ENCODE measurements at regions not wholly inside any gene's neighbourhood (a gene's known extent, or its start where the extent isn't known, plus 50 kb on each side); places are given as distances from the start of the nearest gene placed in this dataset.

- intact Hi-C loops (cut with micrococcal nuclease; ENCODE audit: unreplicated experiment) (no loop called here), in situ Hi-C loops (cut with MboI) (no loop called here)
- POLR2A ChIA-PET: no interaction called here
- RAD21 ChIA-PET (ENCODE audit: unreplicated experiment): no interaction called here
- CTCF ChIA-PET: interaction anchor here (0.6 kb wide), 2 partner anchors 669 to 696 kb away, joined by 3 to 4 read pairs; no protein-coding TSS in a partner anchor
- 47% methylated on average over 4 of the region's 4 CpGs for WGBS (ENCODE audit: insufficient coverage, insufficient replicate concordance, low lambda C conversion rate, missing lambda C conversion rate)
- Histone ChIP-seq H3K4me1 (ENCODE audit: control insufficient read depth, insufficient read depth, low read length) (no peaks in the 10 kb centered on the region), H3K9me3 (replicated peaks; ENCODE audit: control insufficient read depth, insufficient read depth, low read length) (no peaks in the 10 kb centered on the region), H3K36me3 (ENCODE audit: control insufficient read depth in 2 of 2, insufficient read depth in 2 of 2, low read length in 1 of 2) (no peaks in the 10 kb centered on the region), H3K79me2 (ENCODE audit: control insufficient read depth, insufficient read depth, low read length) (no peaks in the 10 kb centered on the region), H3K4me3 (no peak overlapping the region), H4K20me1 (ENCODE audit: control insufficient read depth, insufficient read depth) (no peaks in the 10 kb centered on the region), H3K4me2 (ENCODE audit: control insufficient read depth, insufficient read depth) (no peak overlapping the region), H3K9ac (ENCODE audit: control insufficient read depth, insufficient read depth, low read length) (no peak overlapping the region), H2AFZ (ENCODE audit: control insufficient read depth, low read depth, low read length) (no peak overlapping the region), H3K27me3 (replicated peaks in 1 of 2; ENCODE audit: control insufficient read depth in 2 of 2, insufficient read depth in 2 of 2, low read length in 1 of 2) (no peaks in the 10 kb centered on the region), H3K27ac (ENCODE audit: control insufficient read depth, insufficient read depth) (no peak overlapping the region)
- SMC1A ChIA-PET (ENCODE audit: uncharacterized antibody, unreplicated experiment): no interaction called here
- TF ChIP-seq STAT1 (conservative IDR thresholded peaks at IDR 0.05) (no peak), IKZF2 (IDR thresholded peaks at IDR 0.05) (no peak), ZBTB40 (IDR thresholded peaks at IDR 0.05; ENCODE audit: borderline replicate concordance) (no peak), ZBTB11 (CRISPR knock-in tag; IDR thresholded peaks at IDR 0.05) (no peak), LARP7 (IDR thresholded peaks at IDR 0.05) (no peak), SIN3A (IDR thresholded peaks at IDR 0.05; ENCODE audit: low read depth, low read length) (no peak), ZZZ3 (IDR thresholded peaks at IDR 0.05; ENCODE audit: control insufficient read depth, insufficient read length, low read depth) (no peak), BMI1 (IDR thresholded peaks at IDR 0.05; ENCODE audit: borderline replicate concordance) (no peak), PML (IDR thresholded peaks at IDR 0.05; ENCODE audit: low read length) (no peak), NFIC (IDR thresholded peaks at IDR 0.05; ENCODE audit: low read depth, low read length) (no peak), IRF3 (IDR thresholded peaks at IDR 0.05) (no peak)
- BruUV-seq (replicated peaks): no TSS peak
- ATAC-seq (no peak), FAIRE-seq (no peak), DNase-seq (ENCODE audit: low read depth, low spot score) (no peak)
Observed at GRCh38 chr2:71991397-71991796, 156.3 kb downstream of the CYP26B1 start.

All from GM12878 (cell line).